Mesothelial cell of epicardium (in vitro differentiated cells): ENCODE measurements at regions not wholly inside any gene's neighbourhood (a gene's known extent, or its start where the extent isn't known, plus 50 kb on each side); places are given as distances from the start of the nearest gene placed in this dataset.

Experiments used
- DNase-seq, 2 experiments: peaks; one replicate each; pipeline ENCODE4 v3.0.0; 2021; ENCODE audit warnings: low spot score in 2 of 2; ENCODE audit not compliant: unreplicated experiment in 2 of 2
- H3K27ac Mint-ChIP-seq: 2 replicates; pipeline ENCODE4 v1.8.0; 2021; ENCODE audit warnings: mixed read lengths
- H3K27me3 Mint-ChIP-seq: 2 replicates; pipeline ENCODE4 v1.8.0; 2021; ENCODE audit warnings: low read depth, mixed read lengths
- H3K36me3 Mint-ChIP-seq: 2 replicates; pipeline ENCODE4 v1.8.0; 2021; ENCODE audit warnings: mixed read lengths
- H3K4me1 Mint-ChIP-seq: 2 replicates; pipeline ENCODE4 v1.8.0; 2021; ENCODE audit warnings: mixed read lengths
- H3K4me3 Mint-ChIP-seq: 2 replicates; pipeline ENCODE4 v1.8.0; 2021; ENCODE audit warnings: mild to moderate bottlenecking, moderate library complexity, mixed read lengths
- H3K9me3 Mint-ChIP-seq: 2 replicates; pipeline ENCODE4 v1.8.0; 2021; ENCODE audit warnings: mixed read lengths
- TF ChIP-seq, protein P1 (sequence below): fragments of 200-600 bp; sonication (generic); IDR thresholded peaks from one replicate; pipeline ENCODE4 v1.5.0; 2021; ENCODE audit warnings: antibody characterized with exemption; ENCODE audit not compliant: unreplicated experiment

DNA sequence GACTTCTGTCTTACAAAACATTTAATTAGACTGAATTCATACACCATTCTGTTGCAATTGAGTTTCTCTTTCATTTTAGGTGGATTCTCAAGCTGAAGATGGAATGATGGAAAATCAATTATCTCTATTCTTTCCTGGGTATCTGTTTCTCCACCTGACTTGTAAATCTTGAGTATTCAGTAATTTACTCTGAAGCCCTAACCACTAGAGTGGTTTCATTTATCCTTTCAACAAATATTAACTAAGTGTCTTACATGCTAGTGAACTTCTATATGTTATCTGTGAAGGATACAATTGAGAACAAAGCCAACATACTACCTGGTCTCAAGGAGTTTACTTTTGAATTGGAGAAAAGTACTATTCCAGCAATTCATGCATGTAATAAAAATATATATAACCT, 94.1 kb upstream of the ZNF804A start:
- DNase-seq: no peak
- peaks cover under 1% of the 10 kb centered on the region for H3K9me3 Mint-ChIP-seq
- TF ChIP-seq, protein P1, sequence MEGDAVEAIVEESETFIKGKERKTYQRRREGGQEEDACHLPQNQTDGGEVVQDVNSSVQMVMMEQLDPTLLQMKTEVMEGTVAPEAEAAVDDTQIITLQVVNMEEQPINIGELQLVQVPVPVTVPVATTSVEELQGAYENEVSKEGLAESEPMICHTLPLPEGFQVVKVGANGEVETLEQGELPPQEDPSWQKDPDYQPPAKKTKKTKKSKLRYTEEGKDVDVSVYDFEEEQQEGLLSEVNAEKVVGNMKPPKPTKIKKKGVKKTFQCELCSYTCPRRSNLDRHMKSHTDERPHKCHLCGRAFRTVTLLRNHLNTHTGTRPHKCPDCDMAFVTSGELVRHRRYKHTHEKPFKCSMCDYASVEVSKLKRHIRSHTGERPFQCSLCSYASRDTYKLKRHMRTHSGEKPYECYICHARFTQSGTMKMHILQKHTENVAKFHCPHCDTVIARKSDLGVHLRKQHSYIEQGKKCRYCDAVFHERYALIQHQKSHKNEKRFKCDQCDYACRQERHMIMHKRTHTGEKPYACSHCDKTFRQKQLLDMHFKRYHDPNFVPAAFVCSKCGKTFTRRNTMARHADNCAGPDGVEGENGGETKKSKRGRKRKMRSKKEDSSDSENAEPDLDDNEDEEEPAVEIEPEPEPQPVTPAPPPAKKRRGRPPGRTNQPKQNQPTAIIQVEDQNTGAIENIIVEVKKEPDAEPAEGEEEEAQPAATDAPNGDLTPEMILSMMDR: no peak
- H3K27me3 Mint-ChIP-seq: no peaks in the 10 kb centered on the region
- no peaks in the 10 kb centered on the region for H3K4me1 Mint-ChIP-seq
- no peak overlapping the region for H3K4me3 Mint-ChIP-seq
- no peak overlapping the region for H3K27ac Mint-ChIP-seq
- no peaks in the 10 kb centered on the region for H3K36me3 Mint-ChIP-seq

DNA sequence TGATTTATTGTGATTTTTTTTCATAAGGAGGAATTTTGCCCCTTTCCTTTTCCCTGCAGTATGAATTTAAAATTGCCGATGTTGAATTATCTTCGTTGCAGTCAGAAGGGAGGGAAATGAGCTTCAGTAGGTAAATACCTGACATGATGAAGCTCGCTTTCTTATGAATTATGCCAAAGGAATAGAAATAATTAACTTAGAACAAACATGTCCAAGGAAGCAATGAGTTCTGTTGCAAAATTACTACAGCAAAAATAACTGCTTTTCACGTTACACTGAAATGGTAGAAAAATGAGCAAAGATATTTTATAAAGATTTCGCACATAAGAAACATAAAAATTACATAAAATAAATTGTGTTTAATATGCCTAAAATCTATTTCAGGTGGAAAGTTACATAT, 91.1 kb upstream of the ZNF804A start:
- TF ChIP-seq, protein P1: no peak
- no peak for DNase-seq
- Mint-ChIP-seq H3K27me3 (no peaks in the 10 kb centered on the region), H3K4me1 (no peaks in the 10 kb centered on the region), H3K9me3 (peaks cover 3% of the 10 kb centered on the region), H3K27ac (no peak overlapping the region), H3K4me3 (no peak overlapping the region), H3K36me3 (no peaks in the 10 kb centered on the region)

DNA sequence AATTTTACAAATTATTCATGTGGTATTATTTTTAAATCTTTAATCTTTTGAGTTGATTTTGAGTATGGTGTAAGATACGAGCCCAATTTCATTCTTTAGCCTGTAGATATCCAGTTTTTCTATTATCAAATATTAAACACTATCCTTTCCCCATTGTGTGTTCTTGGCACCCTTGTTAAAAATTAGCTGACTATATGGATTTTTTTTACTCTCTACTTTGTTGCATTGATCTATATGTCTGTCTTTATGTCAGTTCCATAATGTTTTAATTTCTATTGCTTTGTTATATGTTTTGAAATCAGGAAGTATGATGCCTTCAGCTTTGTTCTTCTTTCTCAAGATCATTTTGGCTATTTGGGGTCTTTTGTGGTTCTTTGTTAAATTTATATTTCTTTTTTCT, 80.9 kb upstream of the ZNF804A start:
- H3K4me3 Mint-ChIP-seq: no peak overlapping the region
- peaks cover 11% of the 10 kb centered on the region for H3K9me3 Mint-ChIP-seq
- no peaks in the 10 kb centered on the region for H3K27me3 Mint-ChIP-seq
- no peak for DNase-seq
- TF ChIP-seq, protein P1: no peak
- H3K4me1 Mint-ChIP-seq: no peaks in the 10 kb centered on the region
- H3K27ac Mint-ChIP-seq: no peak overlapping the region
- no peaks in the 10 kb centered on the region for H3K36me3 Mint-ChIP-seq

DNA sequence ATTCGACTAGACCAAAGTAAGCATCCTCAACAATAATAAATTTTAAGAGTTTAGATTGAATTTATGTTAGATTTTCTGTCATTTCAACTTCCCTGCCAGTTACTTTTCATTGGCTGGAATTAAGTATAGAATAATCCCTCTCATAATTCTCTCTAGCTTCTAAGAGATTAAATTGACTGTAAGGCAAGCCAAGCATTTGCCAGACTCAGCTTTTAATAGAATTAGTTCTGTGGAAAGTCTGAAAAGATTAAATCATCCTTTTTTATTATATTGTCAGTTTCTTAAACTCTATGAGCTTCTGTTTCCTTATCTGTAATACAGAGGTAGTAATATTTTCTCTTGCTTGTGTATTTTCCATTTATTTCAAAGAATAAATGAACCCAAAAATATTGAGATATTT, 77.9 kb upstream of the ZNF804A start:
- no peak overlapping the region for H3K27ac Mint-ChIP-seq
- H3K36me3 Mint-ChIP-seq: no peaks in the 10 kb centered on the region
- no peak overlapping the region for H3K4me3 Mint-ChIP-seq
- H3K4me1 Mint-ChIP-seq: no peaks in the 10 kb centered on the region
- peaks cover 11% of the 10 kb centered on the region for H3K9me3 Mint-ChIP-seq
- peaks cover 1% of the 10 kb centered on the region for H3K27me3 Mint-ChIP-seq
- no peak for DNase-seq
- TF ChIP-seq, protein P1: no peak

DNA sequence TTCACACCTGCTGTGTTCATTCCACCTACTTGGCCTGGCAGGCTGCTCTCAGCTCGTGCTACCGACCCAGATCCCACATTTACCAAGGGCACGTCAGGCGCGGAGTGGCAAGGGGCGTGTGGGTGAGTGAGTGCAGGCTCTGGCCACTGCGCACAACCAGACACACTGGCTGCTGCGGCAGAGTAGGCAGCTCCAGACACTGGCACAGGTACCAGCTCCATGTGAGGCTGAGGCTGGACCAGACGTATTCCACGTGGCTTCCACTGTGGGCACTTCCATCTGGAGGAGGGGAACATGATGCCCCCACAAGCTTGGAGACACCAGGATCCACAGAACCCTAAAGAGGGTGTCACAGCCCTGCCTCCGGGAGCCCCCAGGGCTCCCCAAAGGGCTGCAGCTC, 74.6 kb upstream of the ZNF804A start:
- H3K36me3 Mint-ChIP-seq: peaks cover 3% of the 10 kb centered on the region
- no peaks in the 10 kb centered on the region for H3K4me1 Mint-ChIP-seq
- H3K4me3 Mint-ChIP-seq: no peak overlapping the region
- TF ChIP-seq, protein P1: no peak
- H3K27ac Mint-ChIP-seq: no peak overlapping the region
- peaks cover 24% of the 10 kb centered on the region for H3K9me3 Mint-ChIP-seq
- DNase-seq: no peak
- peaks cover 1% of the 10 kb centered on the region for H3K27me3 Mint-ChIP-seq
